ENCODE measurements at regions not wholly inside any gene's neighbourhood (a gene's known extent, or its start where the extent isn't known, plus 50 kb on each side); places are given as distances from the start of the nearest gene placed in this dataset.

- TF ChIP-seq CTCF (conservative IDR thresholded peaks at IDR 0.05) (no peak), EZH2 (IDR thresholded peaks at IDR 0.05; ENCODE audit: low read depth) (no peak)
Measured at GRCh38 chr10:21161090-21161625, 264.0 kb upstream of the NEBL start.
